ENCODE measurements at regions not wholly inside any gene's neighbourhood (a gene's known extent, or its start where the extent isn't known, plus 50 kb on each side); places are given as distances from the start of the nearest gene placed in this dataset.
"Not testable (repeated sequence)": the region's sequence is repeated elsewhere in the genome, so short reads cannot be mapped to it uniquely, and the experiment has no call there.

GRCh38 chr11:87897071-87897470, 278.2 kb downstream of the RAB38 start:
- DNase-seq (ENCODE audit: insufficient read length, low spot score) (no peak), FAIRE-seq (no peak)
- TF ChIP-seq POLR2A (IDR thresholded peaks at IDR 0.05; ENCODE audit: low read depth, low read length): no peak
- TF ChIP-seq PAX5 (IDR thresholded peaks at IDR 0.05; ENCODE audit: insufficient read depth, low read length, severe bottlenecking): no peak
- TF ChIP-seq POU2F2 (IDR thresholded peaks at IDR 0.05; ENCODE audit: low read depth, low read length): no peak
- no peak for TF ChIP-seq TAF1 (IDR thresholded peaks at IDR 0.05; ENCODE audit: low read depth, low read length)
- no peak for TF ChIP-seq SPI1 (IDR thresholded peaks at IDR 0.05; ENCODE audit: low read depth, low read length)
- no peak for TF ChIP-seq POLR2AphosphoS5 (IDR thresholded peaks at IDR 0.05; ENCODE audit: low read depth, low read length)

GRCh38 chr11:87894961-87895360, 280.3 kb downstream of the RAB38 start:
- DNase-seq (ENCODE audit: insufficient read length, low spot score): no peak
- TF ChIP-seq POLR2A (IDR thresholded peaks at IDR 0.05; ENCODE audit: low read depth, low read length) (no peak), POLR2AphosphoS5 (IDR thresholded peaks at IDR 0.05; ENCODE audit: low read depth, low read length) (no peak), POU2F2 (IDR thresholded peaks at IDR 0.05; ENCODE audit: low read depth, low read length) (no peak), PAX5 (IDR thresholded peaks at IDR 0.05; ENCODE audit: insufficient read depth, low read length, severe bottlenecking) (no peak), SPI1 (IDR thresholded peaks at IDR 0.05; ENCODE audit: low read depth, low read length) (no peak), TAF1 (IDR thresholded peaks at IDR 0.05; ENCODE audit: low read depth, low read length) (no peak)
- no peak for FAIRE-seq

- TF ChIP-seq POLR2A (IDR thresholded peaks at IDR 0.05; ENCODE audit: low read depth, low read length): no peak
- TF ChIP-seq POU2F2 (IDR thresholded peaks at IDR 0.05; ENCODE audit: low read depth, low read length): no peak
- no peak for TF ChIP-seq POLR2AphosphoS5 (IDR thresholded peaks at IDR 0.05; ENCODE audit: low read depth, low read length)
- TF ChIP-seq SPI1 (IDR thresholded peaks at IDR 0.05; ENCODE audit: low read depth, low read length): no peak
- no peak for TF ChIP-seq PAX5 (IDR thresholded peaks at IDR 0.05; ENCODE audit: insufficient read depth, low read length, severe bottlenecking)
- no peak for TF ChIP-seq TAF1 (IDR thresholded peaks at IDR 0.05; ENCODE audit: low read depth, low read length)
- DNase-seq (ENCODE audit: insufficient read length, low spot score): no peak
- no peak for FAIRE-seq
Observed at GRCh38 chr11:87892291-87892690, 283.0 kb downstream of the RAB38 start.

- no peak for TF ChIP-seq SPI1 (IDR thresholded peaks at IDR 0.05; ENCODE audit: low read depth, low read length)
- TF ChIP-seq PAX5 (IDR thresholded peaks at IDR 0.05; ENCODE audit: insufficient read depth, low read length, severe bottlenecking): no peak
- TF ChIP-seq POLR2AphosphoS5 (IDR thresholded peaks at IDR 0.05; ENCODE audit: low read depth, low read length): no peak
- no peak for TF ChIP-seq POLR2A (IDR thresholded peaks at IDR 0.05; ENCODE audit: low read depth, low read length)
- no peak for TF ChIP-seq POU2F2 (IDR thresholded peaks at IDR 0.05; ENCODE audit: low read depth, low read length)
- no peak for TF ChIP-seq TAF1 (IDR thresholded peaks at IDR 0.05; ENCODE audit: low read depth, low read length)
- no peak for DNase-seq (ENCODE audit: insufficient read length, low spot score)
- no peak for FAIRE-seq
Observed at GRCh38 chr11:87889126-87889525, 286.1 kb downstream of the RAB38 start.

GRCh38 chr11:87885084-87885483, 290.2 kb downstream of the RAB38 start:
- FAIRE-seq; DNase-seq (ENCODE audit: insufficient read length, low spot score): not testable (repeated sequence)

- TF ChIP-seq POU2F2 (IDR thresholded peaks at IDR 0.05; ENCODE audit: low read depth, low read length) (no peak), POLR2A (IDR thresholded peaks at IDR 0.05; ENCODE audit: low read depth, low read length) (no peak), PAX5 (IDR thresholded peaks at IDR 0.05; ENCODE audit: insufficient read depth, low read length, severe bottlenecking) (no peak), TAF1 (IDR thresholded peaks at IDR 0.05; ENCODE audit: low read depth, low read length) (no peak), POLR2AphosphoS5 (IDR thresholded peaks at IDR 0.05; ENCODE audit: low read depth, low read length) (no peak), SPI1 (IDR thresholded peaks at IDR 0.05; ENCODE audit: low read depth, low read length) (no peak)
- FAIRE-seq: no peak
- no peak for DNase-seq (ENCODE audit: insufficient read length, low spot score)
Observed at GRCh38 chr11:87879118-87879517, 296.1 kb downstream of the RAB38 start.

GRCh38 chr11:87878373-87878825, 296.8 kb downstream of the RAB38 start:
- TF ChIP-seq TAF1 (IDR thresholded peaks at IDR 0.05; ENCODE audit: low read depth, low read length) (no peak), PAX5 (IDR thresholded peaks at IDR 0.05; ENCODE audit: insufficient read depth, low read length, severe bottlenecking) (no peak), SPI1 (IDR thresholded peaks at IDR 0.05; ENCODE audit: low read depth, low read length) (no peak), POU2F2 (IDR thresholded peaks at IDR 0.05; ENCODE audit: low read depth, low read length) (no peak), POLR2A (IDR thresholded peaks at IDR 0.05; ENCODE audit: low read depth, low read length) (no peak), POLR2AphosphoS5 (IDR thresholded peaks at IDR 0.05; ENCODE audit: low read depth, low read length) (no peak)
- FAIRE-seq (no peak), DNase-seq (ENCODE audit: insufficient read length, low spot score) (no peak)

GRCh38 chr11:87871056-87871455, 304.2 kb downstream of the RAB38 start:
- no peak for FAIRE-seq

GRCh38 chr11:87870086-87870485, 305.2 kb downstream of the RAB38 start:
- no peak for FAIRE-seq
- TF ChIP-seq POU2F2 (IDR thresholded peaks at IDR 0.05; ENCODE audit: low read depth, low read length) (no peak), PAX5 (IDR thresholded peaks at IDR 0.05; ENCODE audit: insufficient read depth, low read length, severe bottlenecking) (no peak), POLR2A (IDR thresholded peaks at IDR 0.05; ENCODE audit: low read depth, low read length) (no peak), SPI1 (IDR thresholded peaks at IDR 0.05; ENCODE audit: low read depth, low read length) (no peak), POLR2AphosphoS5 (IDR thresholded peaks at IDR 0.05; ENCODE audit: low read depth, low read length) (no peak), TAF1 (IDR thresholded peaks at IDR 0.05; ENCODE audit: low read depth, low read length) (no peak)
- no peak for DNase-seq (ENCODE audit: insufficient read length, low spot score)

More at GRCh38 chr11:87871056-87871455, 304.2 kb downstream of the RAB38 start:
- DNase-seq (ENCODE audit: insufficient read length, low spot score): no peak
- TF ChIP-seq POLR2A (IDR thresholded peaks at IDR 0.05; ENCODE audit: low read depth, low read length) (no peak), PAX5 (IDR thresholded peaks at IDR 0.05; ENCODE audit: insufficient read depth, low read length, severe bottlenecking) (no peak), SPI1 (IDR thresholded peaks at IDR 0.05; ENCODE audit: low read depth, low read length) (no peak), POLR2AphosphoS5 (IDR thresholded peaks at IDR 0.05; ENCODE audit: low read depth, low read length) (no peak), POU2F2 (IDR thresholded peaks at IDR 0.05; ENCODE audit: low read depth, low read length) (no peak), TAF1 (IDR thresholded peaks at IDR 0.05; ENCODE audit: low read depth, low read length) (no peak)

GRCh38 chr11:87866951-87867350, 308.3 kb downstream of the RAB38 start:
- no peak for FAIRE-seq
- no peak for DNase-seq (ENCODE audit: insufficient read length, low spot score)
- TF ChIP-seq SPI1 (IDR thresholded peaks at IDR 0.05; ENCODE audit: low read depth, low read length) (no peak), POU2F2 (IDR thresholded peaks at IDR 0.05; ENCODE audit: low read depth, low read length) (no peak), POLR2A (IDR thresholded peaks at IDR 0.05; ENCODE audit: low read depth, low read length) (no peak), TAF1 (IDR thresholded peaks at IDR 0.05; ENCODE audit: low read depth, low read length) (no peak), POLR2AphosphoS5 (IDR thresholded peaks at IDR 0.05; ENCODE audit: low read depth, low read length) (no peak), PAX5 (IDR thresholded peaks at IDR 0.05; ENCODE audit: insufficient read depth, low read length, severe bottlenecking) (no peak)
